GM19397 (cell line): ENCODE measurements at regions not wholly inside any gene's neighbourhood (a gene's known extent, or its start where the extent isn't known, plus 50 kb on each side); places are given as distances from the start of the nearest gene placed in this dataset.
A peak's percentile ranks its signal among the peaks of the same experiment; 100 is the strongest.

Experiments
- ATAC-seq: cut with Tn5 transposase; IDR thresholded peaks from one replicate; pipeline ENCODE4 v1.9.1; 2021; ENCODE audit warnings: mild to moderate bottlenecking, moderate library complexity; ENCODE audit not compliant: unreplicated experiment

DNA sequence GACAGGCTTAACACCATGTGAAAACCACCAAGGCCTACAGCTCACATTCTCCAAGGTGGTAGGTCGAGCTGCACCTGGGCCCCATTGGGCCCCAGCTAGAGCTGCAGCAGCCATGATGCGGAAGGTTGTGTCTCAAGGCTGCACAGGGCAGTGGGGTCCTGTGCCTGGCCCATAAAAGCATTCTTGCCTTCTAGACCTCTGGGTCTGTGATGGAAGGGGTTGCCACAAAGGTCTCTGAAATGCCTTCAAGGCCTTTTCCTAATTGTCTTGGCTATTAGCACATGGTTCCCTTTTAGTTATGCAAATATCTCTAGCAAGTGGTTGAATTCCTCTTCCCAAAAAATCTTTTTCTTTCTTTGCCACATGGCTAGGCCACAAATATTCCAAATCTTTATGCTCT is 52.5 kb upstream of the C11orf58 start:
- ATAC-seq: no peak

GRCh38 chr11:16678466-16679116 is 59.9 kb upstream of the C11orf58 start:
- ATAC-seq: no peak

GRCh38 chr11:16669799-16670415 is 68.5 kb upstream of the C11orf58 start:
- no peak for ATAC-seq

- no peak for ATAC-seq
Observed at GRCh38 chr11:16632295-16633200, 105.9 kb upstream of the C11orf58 start.

- ATAC-seq: no peak
Observed at GRCh38 chr11:16630651-16631050, 107.8 kb upstream of the C11orf58 start.

GRCh38 chr11:16618431-16618830 is 120.0 kb upstream of the C11orf58 start:
- no peak for ATAC-seq

- ATAC-seq: no peak
Observed at GRCh38 chr11:16615480-16615879, 123.0 kb upstream of the C11orf58 start.

DNA sequence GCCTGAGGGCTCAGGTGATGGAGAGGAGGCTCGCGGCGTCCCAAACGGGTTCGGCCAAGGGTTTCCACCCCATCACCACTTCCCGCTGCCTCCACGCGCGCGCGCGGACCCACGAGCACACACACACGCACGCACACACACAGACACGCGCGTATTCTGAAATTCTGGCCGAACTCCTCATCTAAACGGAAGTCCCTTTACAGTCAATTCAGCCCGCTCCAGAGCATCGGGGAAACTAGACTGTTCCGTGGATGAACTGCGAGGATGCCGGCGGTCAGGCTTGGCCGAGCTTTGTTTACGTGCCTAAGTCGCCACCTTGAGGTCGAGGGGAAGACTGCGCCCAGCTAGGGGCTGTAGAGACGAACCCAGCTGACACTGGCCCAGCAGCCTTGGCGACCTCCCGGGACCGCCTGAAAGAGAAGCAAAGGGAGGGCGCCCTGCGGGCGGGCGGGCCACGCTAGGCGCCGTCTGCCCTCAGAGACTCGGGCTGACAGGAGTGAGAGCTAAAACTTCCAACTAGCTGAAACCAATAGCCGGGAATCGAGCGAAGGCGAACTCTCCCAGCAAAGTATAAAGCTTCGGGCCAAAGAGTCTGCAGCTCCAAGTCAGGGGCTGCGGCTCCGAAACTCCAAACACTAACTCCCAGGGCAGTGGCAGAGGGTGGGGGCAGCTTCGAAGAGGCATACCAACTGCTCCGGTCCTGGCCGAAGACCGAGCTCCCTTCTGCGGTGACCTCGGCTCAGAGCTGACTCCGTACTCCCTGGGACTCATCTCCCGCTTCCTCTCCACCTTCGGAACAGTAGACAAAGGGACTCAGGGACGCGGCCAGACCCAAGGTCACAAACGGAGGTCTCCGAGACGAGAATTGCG is 124.7 kb upstream of the C11orf58 start:
- ATAC-seq: peak; percentile 100

DNA sequence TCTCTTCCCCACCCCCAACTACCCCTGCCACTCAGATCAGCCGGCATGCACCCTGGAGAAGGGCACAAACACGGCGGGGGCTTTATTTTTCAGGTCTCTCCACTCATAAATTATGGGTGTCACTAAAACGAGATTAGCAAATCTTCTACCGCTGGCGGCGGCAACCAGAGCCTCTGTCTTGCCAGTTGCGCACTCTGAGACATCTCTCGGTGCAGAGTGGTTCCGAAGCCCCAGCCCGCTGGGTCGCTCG is 125.3 kb upstream of the C11orf58 start:
- no peak for ATAC-seq

DNA sequence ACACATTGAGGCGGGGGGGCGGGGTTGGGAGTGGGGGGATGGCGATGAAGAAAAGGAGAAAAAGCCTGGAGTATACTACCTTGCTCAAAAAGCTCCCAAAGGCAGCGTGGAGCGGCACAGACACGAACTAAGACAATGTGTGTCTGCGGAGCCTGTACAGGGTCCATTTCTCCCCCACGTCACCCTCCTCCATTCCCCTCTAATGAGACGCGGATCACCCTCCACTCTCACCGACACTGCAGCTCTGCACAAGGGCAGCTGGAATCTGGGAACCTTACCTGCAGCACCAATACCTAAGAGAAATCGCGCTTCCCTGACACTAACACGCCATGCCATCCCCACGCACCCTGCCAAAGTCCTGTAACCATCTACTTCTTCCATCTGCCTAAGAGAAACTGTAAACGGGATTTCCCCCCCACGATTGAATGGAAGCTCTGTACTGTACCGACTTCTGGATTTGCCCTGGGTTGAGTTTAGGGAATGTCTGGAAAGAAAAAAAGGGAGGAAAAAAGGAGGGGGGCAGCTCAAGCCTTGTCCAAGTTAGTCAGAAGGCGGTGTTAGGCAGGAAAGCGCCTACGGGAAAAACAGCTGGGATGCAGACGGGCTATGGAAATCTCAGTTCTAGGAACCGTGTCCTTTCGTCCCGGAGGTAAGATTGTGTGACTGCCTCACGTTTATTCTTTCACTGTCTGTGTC is 125.7 kb upstream of the C11orf58 start:
- no peak for ATAC-seq

DNA sequence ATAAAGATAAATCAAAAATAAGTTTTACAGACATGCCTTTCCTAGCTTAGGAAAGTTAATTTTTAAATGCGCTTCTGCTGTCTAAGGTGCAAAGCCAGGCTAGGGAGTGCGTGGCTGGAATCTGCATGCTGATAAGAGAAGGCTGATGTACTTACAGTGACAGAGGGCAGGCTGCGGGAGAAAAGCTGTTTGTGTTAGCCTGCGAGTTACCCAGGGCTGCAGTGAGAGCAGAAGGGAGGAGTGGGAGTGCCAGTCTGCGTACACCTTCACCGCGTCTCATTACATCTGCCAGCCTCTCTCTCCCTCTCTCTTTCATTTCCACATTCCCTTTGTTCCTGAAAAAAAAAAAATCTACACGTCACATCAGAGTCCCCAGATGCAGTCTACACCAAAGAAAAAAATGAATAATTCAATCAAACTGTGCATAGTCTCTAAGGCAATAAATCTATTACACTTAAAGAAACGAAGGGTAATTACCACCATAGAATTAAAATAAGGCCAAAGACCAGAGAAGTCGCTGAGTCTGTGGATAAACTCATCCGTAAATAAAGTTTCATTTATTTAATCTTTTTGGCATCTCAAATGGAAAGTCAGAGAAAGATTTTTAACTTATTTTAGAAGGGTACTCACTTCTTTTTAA is 126.4 kb upstream of the C11orf58 start:
- ATAC-seq: no peak

- no peak for ATAC-seq
Observed at GRCh38 chr11:16611401-16611921, 127.0 kb upstream of the C11orf58 start.

DNA sequence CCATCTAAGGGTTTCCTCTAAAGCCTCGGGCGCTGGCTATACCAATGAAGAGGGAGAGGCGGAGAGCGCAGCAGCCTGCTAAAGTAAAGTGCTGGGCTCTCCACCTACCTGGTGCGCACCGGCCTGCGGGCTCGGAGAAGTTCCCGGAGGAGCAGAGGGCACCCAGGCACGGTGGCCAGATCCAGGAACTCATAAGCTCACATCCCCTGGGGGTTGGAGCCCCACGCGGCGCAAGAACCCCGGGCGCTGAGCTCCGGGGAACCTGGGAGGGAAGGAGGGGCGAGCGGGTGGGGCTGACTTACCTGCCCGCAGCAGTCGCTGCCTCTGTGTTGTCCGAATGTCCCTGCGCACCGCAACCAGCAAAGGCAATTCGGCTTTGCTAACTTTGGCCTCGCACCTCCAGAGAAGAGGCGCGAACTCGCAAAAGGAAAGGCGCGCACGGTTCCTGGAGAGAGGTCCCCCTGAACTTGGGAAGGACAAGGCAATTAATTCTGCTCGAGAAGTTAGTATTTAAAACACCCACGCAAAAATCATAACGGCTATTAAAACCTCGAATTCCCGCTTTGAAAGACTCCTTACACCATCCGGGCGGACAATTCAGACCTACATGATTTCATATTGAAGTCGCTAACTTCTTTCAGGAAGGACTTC is 127.6 kb upstream of the C11orf58 start:
- ATAC-seq: no peak

GRCh38 chr11:16610213-16610737 is 128.2 kb upstream of the C11orf58 start:
- no peak for ATAC-seq

DNA sequence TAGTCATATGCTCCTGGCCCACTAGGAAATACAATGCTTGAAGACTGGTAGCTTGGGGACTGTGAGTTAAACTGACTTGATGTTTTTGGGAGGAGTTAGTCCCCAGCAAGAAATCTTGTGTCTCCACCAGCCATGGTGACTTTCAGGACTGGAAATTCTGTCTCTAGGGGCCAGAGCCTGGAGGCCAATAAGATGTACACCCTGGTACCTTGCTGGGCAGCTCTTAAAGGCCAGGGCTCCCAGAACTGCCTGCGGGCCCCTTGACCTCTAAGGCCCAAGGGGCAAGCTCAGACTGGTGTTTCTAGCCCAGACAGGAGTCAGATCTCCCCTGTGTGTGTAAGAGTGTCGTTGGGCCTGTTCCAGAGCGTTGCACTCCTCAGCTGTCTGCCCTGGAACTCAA is 128.7 kb upstream of the C11orf58 start:
- no peak for ATAC-seq

DNA sequence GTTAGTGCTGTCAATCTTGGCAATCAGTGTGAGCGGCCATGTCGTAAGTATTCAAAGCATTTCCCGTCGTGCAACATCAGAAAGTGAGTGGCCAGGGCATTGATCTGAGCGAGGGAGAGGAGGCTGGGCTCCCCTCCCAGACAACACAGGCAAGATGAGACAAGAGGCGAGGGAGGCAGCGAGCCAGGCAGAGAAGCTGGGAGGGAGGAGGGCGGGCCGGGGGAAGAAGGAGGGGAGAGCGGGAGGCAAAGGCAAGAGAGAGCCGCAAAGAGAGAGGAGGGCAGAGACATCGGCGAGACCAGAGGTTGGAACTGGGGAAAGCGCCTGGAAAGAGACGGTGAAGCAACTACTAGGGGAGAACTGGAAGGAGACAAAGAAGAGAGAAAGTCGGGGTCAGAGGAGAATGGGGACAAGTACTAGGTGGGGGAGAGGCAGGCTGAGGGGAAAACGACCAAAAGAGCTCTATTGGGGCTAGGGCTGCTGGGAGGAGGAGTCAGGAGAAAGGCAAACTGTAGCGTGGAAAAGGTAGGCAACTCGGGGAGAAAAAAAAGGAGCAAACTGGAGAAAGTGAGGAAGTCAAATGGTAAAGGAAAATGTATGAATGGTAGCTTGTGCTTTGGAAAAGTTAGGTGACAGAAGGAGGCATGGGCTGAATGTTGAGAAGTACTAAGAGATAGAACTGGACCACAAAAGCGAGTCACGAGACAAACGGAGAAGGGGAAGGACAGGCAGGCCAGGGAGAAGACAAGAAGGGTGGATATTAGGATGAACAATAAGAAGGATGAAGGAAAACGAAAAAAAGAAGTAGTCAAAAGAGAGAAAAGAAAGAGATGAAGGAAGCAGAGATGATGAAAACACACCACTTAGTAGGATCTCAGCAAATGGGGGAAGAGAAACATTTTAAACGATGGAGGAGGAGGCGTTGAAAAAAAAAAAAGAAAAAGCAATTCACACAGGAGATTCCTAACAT is 130.5 kb upstream of the C11orf58 start:
- no peak for ATAC-seq

GRCh38 chr11:16606784-16607674 is 131.4 kb upstream of the C11orf58 start:
- ATAC-seq: no peak
